Keratinocyte (primary cell): ENCODE measurements at regions not wholly inside any gene's neighbourhood (a gene's known extent, or its start where the extent isn't known, plus 50 kb on each side); places are given as distances from the start of the nearest gene placed in this dataset.

Source experiments
- DNase-seq: peaks from one replicate; pipeline ENCODE4 v3.0.0-alpha.2; 2011; ENCODE audit warnings: low read depth, missing footprints, low spot score
- FAIRE-seq: peaks from 2 replicates; lab custom pipeline; 2011; peaks lifted over from hg19 to GRCh38; lab: Jason Lieb, UNC
- H2AFZ ChIP-seq: 2 replicates; pipeline ENCODE4 v1.6.0; 2012; ENCODE audit warnings: low read length, control low read depth, inconsistent platforms; ENCODE audit not compliant: control insufficient read depth
- H3K27ac ChIP-seq: 2 replicates; pipeline ENCODE4 v1.5.1; 2011; ENCODE audit warnings: low read length; ENCODE audit not compliant: control insufficient read depth, insufficient read depth
- H3K27me3 ChIP-seq: 3 replicates; pipeline ENCODE4 v1.6.0; 2011; ENCODE audit warnings: low read length; ENCODE audit not compliant: control insufficient read depth, insufficient read depth; ENCODE audit errors: extremely low read depth
- H3K36me3 ChIP-seq, 2 experiments: 2 replicates in 1 of 2; 3 replicates in 1 of 2; pipeline ENCODE4 v1.5.1; 2011; ENCODE audit warnings: low read length in 2 of 2, mild to moderate bottlenecking in 1 of 2; ENCODE audit not compliant: control insufficient read depth in 2 of 2, insufficient read depth in 2 of 2; ENCODE audit errors: extremely low read depth in 1 of 2
- H3K4me1 ChIP-seq: 3 replicates; pipeline ENCODE4 v1.5.1; 2011; ENCODE audit warnings: low read length; ENCODE audit not compliant: control insufficient read depth, insufficient read depth; ENCODE audit errors: extremely low read depth
- H3K4me2 ChIP-seq: 3 replicates; pipeline ENCODE4 v1.6.0; 2011; ENCODE audit warnings: low read depth, low read length; ENCODE audit not compliant: control insufficient read depth, insufficient read depth; ENCODE audit errors: extremely low read depth
- H3K4me3 ChIP-seq, 3 experiments: fragments of 200-600 bp in 1 of 3; sonication (generic) in 1 of 3; 2 replicates in 2 of 3; 3 replicates in 1 of 3; pipeline ENCODE4 v1.5.1; 2011 to 2016; ENCODE audit warnings: low read length in 3 of 3, mild to moderate bottlenecking in 3 of 3, control low read depth in 2 of 3, inconsistent platforms in 1 of 3, low read depth in 1 of 3, mixed read lengths in 1 of 3, mixed run types in 1 of 3, moderate library complexity in 1 of 3; ENCODE audit not compliant: control insufficient read depth in 2 of 3, insufficient read depth in 2 of 3; ENCODE audit errors: extremely low read depth in 1 of 3
- H3K79me2 ChIP-seq: 2 replicates; pipeline ENCODE4 v1.6.0; 2012; ENCODE audit warnings: low read length; ENCODE audit not compliant: control insufficient read depth, insufficient read depth
- H3K9ac ChIP-seq: 3 replicates; pipeline ENCODE4 v1.6.0; 2011; ENCODE audit warnings: low read length; ENCODE audit not compliant: control insufficient read depth, insufficient read depth; ENCODE audit errors: extremely low read depth
- H3K9me1 ChIP-seq: 3 replicates; pipeline ENCODE4 v1.6.0; 2011; ENCODE audit warnings: low read length; ENCODE audit not compliant: control insufficient read depth, insufficient read depth; ENCODE audit errors: extremely low read depth
- H3K9me3 ChIP-seq: 2 replicates; pipeline ENCODE4 v1.5.1; 2012; ENCODE audit warnings: low read depth, low read length; ENCODE audit not compliant: control insufficient read depth
- H4K20me1 ChIP-seq: 3 replicates; pipeline ENCODE4 v1.6.0; 2011; ENCODE audit warnings: low read length; ENCODE audit not compliant: control insufficient read depth, insufficient read depth; ENCODE audit errors: extremely low read depth
- EZH2 ChIP-seq: IDR thresholded peaks from one replicate; pipeline ENCODE4 v1.6.1; 2012; ENCODE audit warnings: inconsistent platforms, mild to moderate bottlenecking, low read length, moderate library complexity
- dilution Hi-C: fragments of 300-500 bp; cut with MboI; formaldehyde crosslinking; loops from one replicate; pipeline ENCODE4 v1.7.0; 2020; ENCODE audit warnings: low sequenced_read_pairs; ENCODE audit not compliant: extremely low pct_ligation_motif_present
- TF ChIP-seq, protein P1 (sequence below), 3 experiments: IDR thresholded peaks in 1 of 3; conservative IDR thresholded peaks in 1 of 3; optimal IDR thresholded peaks in 1 of 3; 2 replicates in 2 of 3; 3 replicates in 1 of 3; pipeline versions ENCODE3 to v1.5.1; 2011; ENCODE audit warnings: low read length in 3 of 3, mild to moderate bottlenecking in 3 of 3, moderate library complexity in 2 of 3, control low read depth in 1 of 3, inconsistent platforms in 1 of 3; ENCODE audit not compliant: insufficient read depth in 2 of 3; ENCODE audit errors: extremely low read depth in 1 of 3

DNA sequence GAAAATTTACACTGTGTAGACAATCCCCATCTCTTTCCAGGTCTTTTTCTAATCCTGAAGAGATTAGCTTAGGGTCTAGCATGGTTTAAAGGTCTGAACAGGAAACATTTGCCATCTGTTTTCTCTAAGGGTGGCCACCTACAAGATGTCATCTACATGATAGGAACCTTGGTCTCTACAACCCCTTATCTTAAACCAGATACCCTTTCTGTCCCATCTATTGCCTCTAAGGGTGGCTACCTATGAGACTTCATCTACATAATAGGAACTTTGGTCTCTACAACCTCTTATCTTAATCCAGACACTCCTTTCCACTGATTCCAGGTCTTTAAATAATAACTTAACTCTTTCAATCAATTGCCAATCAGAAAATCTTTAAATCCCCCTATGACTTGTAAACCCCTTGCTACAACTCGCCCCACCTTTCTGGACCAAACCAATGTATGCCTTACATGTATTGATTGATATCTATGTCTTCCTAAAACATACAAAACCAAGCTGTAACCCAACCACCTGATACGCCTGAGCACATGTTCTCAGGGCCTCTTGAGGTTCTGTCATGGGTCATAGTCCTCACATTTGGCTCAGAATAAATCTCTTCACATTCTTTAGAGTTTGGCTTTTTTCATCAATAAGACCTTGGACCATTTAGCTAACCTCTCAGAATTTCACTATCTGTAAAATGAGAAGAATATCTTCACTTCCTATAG, 605.0 kb downstream of the TUSC7 start:
- Histone ChIP-seq H3K27ac (no peak overlapping the region), H3K9ac (no peak overlapping the region), H3K79me2 (no peaks in the 10 kb centered on the region), H2AFZ (no peak overlapping the region), H3K9me3 (no peaks in the 10 kb centered on the region), H3K4me2 (no peak overlapping the region), H3K27me3 (no peaks in the 10 kb centered on the region), H3K4me1 (no peaks in the 10 kb centered on the region), H3K9me1 (no peaks in the 10 kb centered on the region), H3K4me3 (no peak overlapping the region), H4K20me1 (no peaks in the 10 kb centered on the region), H3K36me3 (no peaks in the 10 kb centered on the region)
- DNase-seq (no peak), FAIRE-seq (no peak)
- dilution Hi-C loops: no loop called here
- TF ChIP-seq, protein P1, sequence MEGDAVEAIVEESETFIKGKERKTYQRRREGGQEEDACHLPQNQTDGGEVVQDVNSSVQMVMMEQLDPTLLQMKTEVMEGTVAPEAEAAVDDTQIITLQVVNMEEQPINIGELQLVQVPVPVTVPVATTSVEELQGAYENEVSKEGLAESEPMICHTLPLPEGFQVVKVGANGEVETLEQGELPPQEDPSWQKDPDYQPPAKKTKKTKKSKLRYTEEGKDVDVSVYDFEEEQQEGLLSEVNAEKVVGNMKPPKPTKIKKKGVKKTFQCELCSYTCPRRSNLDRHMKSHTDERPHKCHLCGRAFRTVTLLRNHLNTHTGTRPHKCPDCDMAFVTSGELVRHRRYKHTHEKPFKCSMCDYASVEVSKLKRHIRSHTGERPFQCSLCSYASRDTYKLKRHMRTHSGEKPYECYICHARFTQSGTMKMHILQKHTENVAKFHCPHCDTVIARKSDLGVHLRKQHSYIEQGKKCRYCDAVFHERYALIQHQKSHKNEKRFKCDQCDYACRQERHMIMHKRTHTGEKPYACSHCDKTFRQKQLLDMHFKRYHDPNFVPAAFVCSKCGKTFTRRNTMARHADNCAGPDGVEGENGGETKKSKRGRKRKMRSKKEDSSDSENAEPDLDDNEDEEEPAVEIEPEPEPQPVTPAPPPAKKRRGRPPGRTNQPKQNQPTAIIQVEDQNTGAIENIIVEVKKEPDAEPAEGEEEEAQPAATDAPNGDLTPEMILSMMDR (optimal IDR thresholded peaks at IDR 0.05 in 1 of 3, IDR thresholded peaks at IDR 0.05 in 1 of 3, conservative IDR thresholded peaks at IDR 0.05 in 1 of 3; ENCODE audit: extremely low read depth in 1 of 3, insufficient read depth in 2 of 3, low read length in 3 of 3): no peak
- no peak for TF ChIP-seq EZH2

DNA sequence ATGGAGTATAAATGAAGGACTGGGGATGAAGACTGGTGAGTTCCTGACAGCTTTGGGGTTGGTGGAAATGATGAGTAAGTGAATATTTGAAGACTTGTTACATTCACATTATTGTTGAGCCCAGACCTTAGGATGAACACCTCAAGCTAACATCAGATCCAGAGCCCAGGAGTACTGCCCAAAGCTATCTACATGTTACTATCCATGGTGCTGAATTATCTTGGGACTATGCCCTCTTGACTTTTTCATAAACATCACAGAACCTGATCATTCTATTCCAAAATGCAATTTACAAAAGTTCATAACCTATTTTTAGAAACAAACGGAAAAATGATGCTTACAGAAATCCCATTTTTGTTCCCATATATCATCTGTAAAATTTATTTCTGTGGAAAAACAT, 613.3 kb downstream of the TUSC7 start:
- H3K4me1 ChIP-seq: no peaks in the 10 kb centered on the region
- DNase-seq: no peak
- no peak overlapping the region for H3K27ac ChIP-seq
- dilution Hi-C loops: no loop called here
- no peaks in the 10 kb centered on the region for H3K9me3 ChIP-seq
- no peaks in the 10 kb centered on the region for H4K20me1 ChIP-seq
- no peaks in the 10 kb centered on the region for H3K36me3 ChIP-seq
- no peaks in the 10 kb centered on the region for H3K27me3 ChIP-seq
- H3K4me2 ChIP-seq: no peak overlapping the region
- H3K9me1 ChIP-seq: no peaks in the 10 kb centered on the region
- no peak overlapping the region for H3K9ac ChIP-seq
- no peak for FAIRE-seq
- no peak overlapping the region for H2AFZ ChIP-seq
- no peaks in the 10 kb centered on the region for H3K79me2 ChIP-seq
- H3K4me3 ChIP-seq: no peak overlapping the region
- TF ChIP-seq EZH2: no peak
- TF ChIP-seq, protein P1 (optimal IDR thresholded peaks at IDR 0.05 in 1 of 3, IDR thresholded peaks at IDR 0.05 in 1 of 3, conservative IDR thresholded peaks at IDR 0.05 in 1 of 3; ENCODE audit: extremely low read depth in 1 of 3, insufficient read depth in 2 of 3, low read length in 3 of 3): no peak
